Uterus (tissue), 3 donors: ENCODE measurements at regions not wholly inside any gene's neighbourhood (a gene's known extent, or its start where the extent isn't known, plus 50 kb on each side); places are given as distances from the start of the nearest gene placed in this dataset.

Source experiments
- DNase-seq, 2 donors: peaks; one replicate each; pipeline ENCODE4 v3.0.0-alpha.2; 2019 to 2020
- H3K27ac ChIP-seq, 2 donors: fragments of 200-600 bp; sonication (generic); 1 replicate in 1 of 2; 2 replicates in 1 of 2; pipeline ENCODE4 v1.5.1; 2016 to 2018
- H3K27me3 ChIP-seq, 2 donors: fragments of 200-600 bp; sonication (generic); one replicate each; pipeline ENCODE4 v1.5.1; 2018 to 2019; ENCODE audit warnings: control low read depth in 1 of 2
- H3K36me3 ChIP-seq, 2 donors: fragments of 200-600 bp; sonication (generic); one replicate each; pipeline ENCODE4 v1.5.1; 2019; ENCODE audit warnings: control low read depth in 1 of 2
- H3K4me1 ChIP-seq, 2 donors: fragments of 200-600 bp; sonication (generic); one replicate each; pipeline ENCODE4 v1.5.1; 2018 to 2019; ENCODE audit warnings: control low read depth in 1 of 2
- H3K4me3 ChIP-seq, 2 donors: fragments of 200-600 bp; sonication (generic); 1 replicate in 1 of 2; 2 replicates in 1 of 2; pipeline ENCODE4 v1.5.1; 2018 to 2019; ENCODE audit warnings: mild to moderate bottlenecking in 1 of 2
- H3K9me3 ChIP-seq, 2 donors: fragments of 200-600 bp; sonication (generic); one replicate each; pipeline ENCODE4 v1.5.1; 2019; ENCODE audit warnings: control low read depth in 1 of 2
- CTCF ChIP-seq, 4 experiments: fragments of 200-600 bp in 2 of 4; fragments of 450-650 bp in 2 of 4; sonication (generic) in 2 of 4; IDR thresholded peaks; one replicate each; pipeline ENCODE4 v1.5.1; 2016 to 2019; ENCODE audit warnings: antibody characterized with exemption in 4 of 4, mild to moderate bottlenecking in 2 of 4, moderate library complexity in 1 of 4
- POLR2A ChIP-seq, 2 donors: fragments of 450-650 bp; IDR thresholded peaks; one replicate each; pipeline ENCODE4 v1.6.1; 2016; ENCODE audit warnings: antibody characterized with exemption in 2 of 2, mild to moderate bottlenecking in 1 of 2, moderate library complexity in 1 of 2
- intact Hi-C: fragments of 100-400 bp; cut with DNase I; formaldehyde crosslinking; loops from one replicate; pipeline ENCODE4 v1.15.1; 2023; ENCODE audit warnings: low total_unique reads
- donor health status: DM: yes; HTN: yes; CAD: no.

- no peak for DNase-seq
- Histone ChIP-seq H3K9me3 (no peaks in the 10 kb centered on the region), H3K4me3 (no peak overlapping the region), H3K27ac (no peak overlapping the region), H3K36me3 (no peaks in the 10 kb centered on the region), H3K27me3 (no peaks in the 10 kb centered on the region), H3K4me1 (no peaks in the 10 kb centered on the region)
- intact Hi-C loops = no loop called here
- no peak for TF ChIP-seq CTCF (IDR thresholded peaks at IDR 0.05)
- no peak for TF ChIP-seq POLR2A (IDR thresholded peaks at IDR 0.05)
Observed at GRCh38 chr5:107118184-107119019, 552.3 kb downstream of the EFNA5 start.

GRCh38 chr5:107112216-107112615 is 558.5 kb downstream of the EFNA5 start:
- no peak for DNase-seq
- Histone ChIP-seq H3K4me3 (no peak overlapping the region), H3K4me1 (no peaks in the 10 kb centered on the region), H3K27me3 (no peaks in the 10 kb centered on the region), H3K36me3 (no peaks in the 10 kb centered on the region), H3K9me3 (peaks cover 0 to 4% of the 10 kb centered on the region in 2 donors), H3K27ac (no peak overlapping the region)
- no peak for TF ChIP-seq CTCF (IDR thresholded peaks at IDR 0.05)
- intact Hi-C loops = no loop called here

- Histone ChIP-seq H3K9me3 (no peaks in the 10 kb centered on the region), H3K4me1 (no peaks in the 10 kb centered on the region), H3K36me3 (no peaks in the 10 kb centered on the region), H3K27ac (no peak overlapping the region), H3K4me3 (no peak overlapping the region), H3K27me3 (no peaks in the 10 kb centered on the region)
- intact Hi-C loops = no loop called here
- DNase-seq = no peak
- TF ChIP-seq CTCF (IDR thresholded peaks at IDR 0.05) (no peak), POLR2A (IDR thresholded peaks at IDR 0.05) (no peak)
Observed at GRCh38 chr5:107104040-107104995, 566.4 kb downstream of the EFNA5 start.

- no peak overlapping the region for H3K27ac ChIP-seq
- H3K27me3 ChIP-seq = no peaks in the 10 kb centered on the region
- no peaks in the 10 kb centered on the region for H3K4me1 ChIP-seq
- H3K9me3 ChIP-seq = no peaks in the 10 kb centered on the region
- H3K4me3 ChIP-seq = no peak overlapping the region
- no peak for TF ChIP-seq CTCF (IDR thresholded peaks at IDR 0.05)
- no peak for TF ChIP-seq POLR2A (IDR thresholded peaks at IDR 0.05)
- H3K36me3 ChIP-seq = no peaks in the 10 kb centered on the region
- DNase-seq = no peak
- intact Hi-C loops = no loop called here
Observed at GRCh38 chr5:107103522-107103921, 567.2 kb downstream of the EFNA5 start.

- H3K27ac ChIP-seq = no peak overlapping the region
- H3K4me1 ChIP-seq = no peaks in the 10 kb centered on the region
- no peaks in the 10 kb centered on the region for H3K27me3 ChIP-seq
- H3K36me3 ChIP-seq = no peaks in the 10 kb centered on the region
- TF ChIP-seq POLR2A (IDR thresholded peaks at IDR 0.05) (no peak), CTCF (IDR thresholded peaks at IDR 0.05) (no peak)
- DNase-seq = no peak
- H3K4me3 ChIP-seq = no peak overlapping the region
- peaks cover 0 to 3% of the 10 kb centered on the region in 2 donors for H3K9me3 ChIP-seq
- intact Hi-C loops = no loop called here
Observed at GRCh38 chr5:107100121-107100520, 570.6 kb downstream of the EFNA5 start.
